GM18520 (cell line): ENCODE measurements at regions not wholly inside any gene's neighbourhood (a gene's known extent, or its start where the extent isn't known, plus 50 kb on each side); places are given as distances from the start of the nearest gene placed in this dataset.

Experiments
- ATAC-seq: cut with Tn5 transposase; IDR thresholded peaks from one replicate; pipeline ENCODE4 v1.9.1; 2021; ENCODE audit not compliant: unreplicated experiment

DNA sequence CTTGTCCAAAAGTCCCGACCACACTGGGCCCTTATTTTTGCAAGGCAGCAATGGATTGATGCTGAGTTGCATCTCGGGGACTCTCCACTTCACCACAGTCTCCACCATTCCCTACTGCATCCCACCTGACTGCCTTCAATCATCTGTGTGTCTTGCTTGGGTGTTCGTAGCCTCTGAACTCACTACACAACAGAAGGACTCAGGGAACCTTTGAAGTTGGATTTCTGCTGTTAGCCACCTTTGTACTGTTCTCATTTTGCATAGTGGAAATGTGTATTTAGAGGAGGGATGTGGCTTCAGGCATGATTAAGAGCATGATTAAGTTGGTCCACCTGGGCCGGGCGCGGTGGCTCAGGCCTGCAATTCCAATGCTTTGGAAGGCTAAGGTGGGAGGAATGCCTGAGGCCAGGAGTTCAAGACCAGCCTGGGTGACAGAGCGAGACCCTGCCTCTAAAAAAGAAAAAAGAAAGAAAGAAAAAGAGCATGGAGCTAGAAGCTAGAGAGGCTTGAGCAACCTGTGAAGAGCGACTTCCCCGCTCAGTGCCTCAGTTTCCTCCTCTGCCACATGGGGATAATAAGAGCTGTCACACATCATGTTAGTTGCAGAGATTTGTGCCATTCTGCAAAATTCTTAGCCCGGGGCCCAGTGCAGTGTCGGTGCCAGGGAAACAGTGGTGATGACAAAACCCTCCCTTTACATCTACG, 121.3 kb upstream of the PTPN1 start:
- ATAC-seq, result no peak

DNA sequence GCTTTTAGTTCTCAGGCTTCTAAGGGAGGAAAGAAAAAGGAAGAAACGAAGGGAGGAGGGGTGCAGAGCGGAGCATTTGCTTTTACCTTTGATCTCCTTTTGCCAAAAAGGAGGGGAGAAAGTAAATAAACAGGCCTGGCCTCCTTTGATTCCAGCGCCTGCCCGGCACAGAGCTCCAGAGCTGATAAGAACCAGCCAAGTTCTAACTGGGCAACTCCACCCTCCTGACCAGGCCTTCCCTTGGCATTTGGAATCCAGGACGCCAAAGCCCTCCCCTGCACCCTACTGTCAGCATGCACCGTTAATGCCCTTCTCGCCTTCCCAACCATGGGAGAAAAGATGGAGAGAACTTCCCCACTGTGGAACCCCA, 120.8 kb upstream of the PTPN1 start:
- ATAC-seq, result no peak

DNA sequence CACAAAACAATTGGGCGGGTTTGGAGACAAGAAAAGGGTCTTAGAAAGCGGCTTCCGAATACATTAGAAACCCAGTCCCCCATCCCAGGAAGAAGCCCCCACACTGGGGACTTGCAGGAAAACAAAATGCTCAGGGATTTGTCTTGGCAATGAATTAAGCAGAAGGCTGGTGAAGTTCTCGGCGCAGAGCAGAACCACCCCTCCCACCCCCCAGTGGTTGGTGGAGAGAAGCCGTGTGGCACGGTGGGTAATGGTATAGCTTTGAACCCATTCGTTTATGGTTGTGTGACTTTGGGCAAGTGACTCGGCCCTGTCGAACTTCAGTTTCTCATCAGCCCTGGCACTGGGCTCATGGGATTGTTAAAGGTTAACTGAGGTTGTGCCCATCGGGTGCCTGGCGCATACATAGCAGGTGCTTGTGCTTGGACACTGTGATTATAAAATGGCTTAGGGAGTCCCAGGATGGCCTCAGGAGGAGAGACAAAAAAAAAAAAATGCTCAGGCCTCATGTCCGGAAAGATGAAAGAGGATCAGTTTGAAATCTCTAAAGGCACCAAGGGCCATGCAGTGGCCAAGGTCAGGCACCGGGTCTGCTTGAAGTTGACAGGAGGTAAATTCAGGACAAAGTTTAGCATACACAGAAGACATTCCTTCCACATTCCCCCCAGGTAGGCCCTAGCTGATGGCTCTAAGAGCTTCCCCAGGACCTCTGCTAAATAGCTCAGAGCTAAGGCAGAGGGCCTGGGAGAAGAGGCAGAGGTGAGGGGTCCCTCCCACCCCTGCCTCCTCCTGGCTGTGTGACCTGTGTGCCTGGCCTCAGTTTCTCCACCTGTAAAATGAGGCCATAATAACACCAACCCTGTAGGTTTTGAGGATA, 120.1 kb upstream of the PTPN1 start:
- ATAC-seq, result no peak

DNA sequence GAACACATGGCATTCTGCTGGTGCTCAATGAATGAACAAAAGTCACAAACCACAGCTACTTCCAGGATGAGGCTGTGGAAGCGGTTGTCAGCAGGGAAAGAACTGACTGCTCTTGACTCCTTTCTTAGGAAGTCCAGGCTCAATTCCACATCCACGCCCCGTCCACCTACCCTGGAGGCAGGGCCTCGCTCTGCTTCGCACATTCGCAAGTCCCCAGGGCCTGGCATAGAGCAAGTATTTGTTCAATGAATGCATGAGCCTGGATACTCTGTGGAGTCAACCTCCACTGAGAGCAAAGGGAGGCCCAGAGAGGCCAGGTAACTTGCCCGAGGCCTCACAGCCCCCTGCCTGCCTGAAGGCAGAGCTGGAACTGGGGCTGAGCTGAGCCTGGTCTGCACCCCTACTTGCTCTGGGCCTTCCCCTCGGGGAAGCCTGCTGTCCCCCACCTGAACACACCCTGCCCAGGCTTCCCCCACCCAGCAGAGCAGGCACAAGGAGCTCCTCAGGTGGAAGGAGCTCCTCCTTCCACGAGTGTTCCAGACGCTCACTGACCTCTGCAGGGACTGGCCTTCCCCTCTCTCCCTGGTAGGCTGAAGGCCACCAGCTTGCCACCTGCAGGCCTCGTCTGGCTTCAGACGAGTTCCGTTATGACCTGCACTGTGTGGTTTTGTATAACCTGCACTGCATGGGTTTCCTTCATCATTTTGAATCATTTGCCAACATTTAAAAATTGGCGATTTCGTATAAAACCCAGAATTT, 119.3 kb upstream of the PTPN1 start:
- no peak for ATAC-seq

DNA sequence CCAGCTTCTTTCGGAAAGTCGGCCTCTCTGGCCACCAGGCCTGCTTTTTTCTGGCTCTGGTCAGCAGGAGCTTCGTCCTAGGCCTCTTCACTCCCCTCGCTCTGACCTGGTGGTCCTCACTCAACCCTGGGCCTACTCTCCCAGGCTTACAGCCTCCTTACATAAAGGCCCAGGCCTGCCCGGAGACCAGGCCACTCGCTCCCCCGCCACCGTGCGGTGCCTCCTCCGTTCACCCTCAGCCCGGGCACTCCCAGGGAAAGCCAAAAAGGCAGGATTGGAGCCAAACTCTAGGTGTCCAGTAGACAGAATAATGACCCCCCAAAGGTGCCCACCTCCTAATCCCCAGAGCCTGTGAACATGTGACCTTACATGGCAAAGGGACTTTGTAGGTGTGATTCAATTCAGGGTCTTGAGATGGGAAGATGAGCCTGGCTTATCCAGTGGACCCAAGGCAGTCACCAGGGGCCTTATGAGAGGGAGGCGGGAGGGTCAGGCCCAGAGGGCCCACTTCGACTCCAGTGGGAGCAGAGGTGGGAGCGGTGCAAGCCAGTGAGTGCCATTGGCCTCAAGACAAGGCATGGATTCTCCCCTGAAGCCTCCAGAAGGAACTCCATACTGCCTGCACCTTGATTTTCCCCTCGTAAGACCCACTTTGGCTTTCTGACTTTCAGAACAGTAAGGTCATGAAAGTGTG, 118.6 kb upstream of the PTPN1 start:
- no peak for ATAC-seq

DNA sequence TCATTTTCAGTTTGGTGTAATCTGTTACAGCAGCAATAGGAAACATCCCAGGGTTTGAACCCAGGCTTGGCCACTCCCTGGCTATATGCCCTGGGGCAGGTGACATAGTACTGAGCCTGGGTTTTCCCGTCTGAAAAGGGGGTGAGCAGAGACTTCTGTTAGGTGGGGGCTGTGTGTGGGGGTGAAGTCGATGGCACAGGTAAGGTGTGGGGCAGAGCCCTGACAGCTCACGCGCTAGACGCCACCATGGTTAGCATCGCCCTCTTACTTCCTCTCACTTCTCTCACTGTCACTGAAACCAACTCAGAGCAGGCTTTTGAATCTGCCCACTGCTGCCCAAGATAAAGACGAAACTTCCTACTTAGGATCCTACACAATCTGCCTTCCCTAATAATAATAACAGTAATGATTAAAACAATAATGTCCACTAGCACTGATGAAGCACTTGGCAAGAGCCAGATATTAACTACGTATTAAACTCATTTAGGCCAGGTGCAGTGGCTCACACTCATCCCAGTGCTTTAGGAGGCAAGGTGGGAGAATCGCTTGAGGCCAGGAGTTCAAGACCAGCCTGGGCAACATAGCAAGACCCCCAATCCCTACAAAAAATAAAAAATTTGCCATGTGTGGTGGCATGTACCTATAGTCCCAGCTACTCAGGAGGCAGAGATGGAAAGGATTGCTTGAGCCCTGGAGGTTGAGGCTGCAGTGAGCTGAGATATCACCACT, 117.9 kb upstream of the PTPN1 start:
- no peak for ATAC-seq

DNA sequence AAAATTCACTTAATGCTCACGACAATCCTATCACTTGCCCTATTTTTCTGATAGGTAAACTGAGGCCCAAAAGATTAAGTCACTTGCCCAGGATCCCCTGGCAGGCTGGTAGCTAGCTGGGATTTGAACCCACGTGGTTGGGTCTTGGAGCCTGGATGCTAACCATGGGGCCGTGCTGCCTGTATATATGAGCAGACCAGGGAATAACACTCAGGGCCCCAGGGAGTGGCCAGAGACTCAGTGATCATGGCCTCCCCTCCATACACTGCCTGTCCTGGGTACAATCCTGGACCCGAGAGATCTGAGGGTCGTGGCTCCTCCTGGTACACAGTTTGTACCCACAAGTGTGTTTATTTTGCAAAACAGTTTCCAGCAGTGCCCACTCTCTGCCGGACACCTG, 116.9 kb upstream of the PTPN1 start:
- no peak for ATAC-seq

DNA sequence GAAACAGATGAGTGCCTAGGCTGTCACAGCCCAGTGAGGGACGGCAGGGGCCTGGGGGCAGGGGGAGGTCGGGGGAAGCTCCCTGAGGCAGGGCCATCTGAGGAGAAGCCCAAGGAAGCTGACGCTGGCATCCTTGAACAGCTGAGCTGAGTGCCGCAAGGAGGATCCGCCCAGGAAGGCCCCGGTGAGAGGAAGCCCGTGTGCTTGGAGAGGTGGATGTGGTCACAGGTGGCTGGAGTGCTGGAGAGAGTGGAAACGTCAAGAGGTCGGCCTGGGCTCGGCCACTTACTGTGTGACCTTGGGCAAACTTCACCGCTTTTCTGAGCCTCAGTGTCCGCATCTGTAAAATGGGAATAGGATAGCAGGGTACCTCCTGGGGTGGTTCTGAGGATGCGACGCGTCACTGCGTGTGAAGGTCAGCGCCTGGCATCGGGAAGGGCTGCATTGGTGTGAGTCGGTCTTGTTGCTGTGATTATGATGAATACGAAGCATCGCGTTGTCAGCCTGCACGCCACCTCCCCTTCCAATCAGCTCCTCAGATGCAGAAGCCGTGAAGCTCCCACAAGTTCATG, 116.1 kb upstream of the PTPN1 start:
- ATAC-seq, result no peak

DNA sequence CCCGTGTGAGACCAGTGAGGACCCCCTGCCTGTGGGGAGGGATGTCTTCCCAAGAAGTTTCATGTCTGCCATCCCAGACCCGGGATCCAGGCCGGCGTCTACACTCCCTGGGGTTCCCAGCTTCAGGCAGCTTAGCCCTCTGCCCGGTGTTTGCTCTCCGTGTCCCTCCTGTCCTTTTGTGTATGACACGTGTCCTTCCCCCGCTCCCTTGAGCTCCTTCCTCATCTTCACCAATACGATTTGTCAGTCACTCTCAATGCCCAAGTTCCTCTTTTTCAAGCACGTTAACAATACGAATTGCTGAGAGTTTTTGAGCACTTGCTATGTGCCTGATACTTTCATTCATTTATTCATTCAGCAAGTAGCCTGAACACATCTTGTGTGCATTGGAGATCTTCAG, 115.6 kb upstream of the PTPN1 start:
- no peak for ATAC-seq

DNA sequence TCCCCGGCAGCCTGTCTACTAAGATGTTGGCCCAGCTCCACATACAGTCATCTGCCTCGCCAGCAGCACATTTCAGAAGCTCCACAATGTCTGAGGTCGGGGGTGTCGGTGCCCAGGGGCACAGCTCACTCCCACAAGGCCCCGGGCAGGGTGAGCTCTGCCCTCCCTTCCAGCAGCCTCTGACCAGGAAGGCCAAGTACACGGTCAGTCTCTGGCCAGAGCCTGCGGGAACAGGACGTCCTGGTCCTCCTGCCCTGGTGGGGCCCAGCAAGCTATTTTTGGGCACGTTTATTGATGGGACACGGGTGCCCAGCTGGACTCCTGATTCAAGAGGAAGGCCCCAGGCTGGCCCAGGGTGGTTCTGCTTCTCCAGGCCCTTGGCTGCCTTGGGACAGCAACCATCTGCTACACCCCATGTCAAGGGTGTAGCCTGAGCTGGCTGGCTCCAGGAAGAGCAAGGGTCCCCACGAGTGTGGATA, 114.9 kb upstream of the PTPN1 start:
- ATAC-seq, result no peak

DNA sequence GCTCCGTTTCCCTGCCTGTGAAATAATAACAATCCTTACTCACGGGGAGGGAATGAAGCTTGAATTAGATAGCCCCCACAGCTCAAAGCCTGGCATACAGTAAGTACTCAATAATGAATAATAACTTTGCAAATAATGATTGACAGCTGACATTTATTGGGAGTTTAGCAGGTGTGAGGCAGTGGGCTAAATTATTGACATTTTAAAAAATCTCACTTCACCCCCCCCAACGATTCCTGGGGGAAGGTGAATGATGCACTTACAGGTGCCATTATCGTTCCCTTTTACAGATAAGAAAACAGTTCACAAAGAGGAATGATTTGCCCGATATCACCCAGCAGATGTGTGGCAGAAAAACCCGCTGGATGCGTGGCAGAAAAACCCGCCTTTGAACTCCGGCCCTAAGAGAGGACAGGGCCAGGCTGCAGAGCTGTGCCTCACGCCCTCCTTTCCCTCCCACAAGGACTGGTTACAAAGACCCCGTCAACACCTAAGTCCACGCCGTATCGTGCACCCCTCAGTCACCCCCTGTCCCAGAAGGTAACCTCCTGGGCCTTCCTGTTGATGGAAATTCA, 114.2 kb upstream of the PTPN1 start:
- no peak for ATAC-seq

DNA sequence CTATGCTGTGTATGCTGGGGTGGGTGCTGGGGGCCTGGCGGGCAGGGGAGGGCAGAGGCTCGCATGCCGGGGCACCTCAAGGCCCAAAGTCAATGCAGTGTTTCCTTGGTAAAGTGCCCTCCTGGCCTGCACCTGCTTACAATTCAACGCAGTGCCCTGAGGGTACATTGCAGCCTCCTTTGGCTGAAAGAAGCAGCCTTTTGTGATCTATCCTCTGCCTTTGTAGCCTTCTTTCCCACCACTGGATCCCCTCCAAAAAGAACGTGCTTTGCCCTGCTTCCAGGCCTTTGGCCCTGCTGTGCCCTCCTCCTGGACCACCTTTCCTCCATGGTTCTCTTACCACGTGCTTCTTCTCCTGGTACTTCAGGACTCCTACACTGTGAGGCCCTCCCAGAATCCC, 113.6 kb upstream of the PTPN1 start:
- no peak for ATAC-seq

DNA sequence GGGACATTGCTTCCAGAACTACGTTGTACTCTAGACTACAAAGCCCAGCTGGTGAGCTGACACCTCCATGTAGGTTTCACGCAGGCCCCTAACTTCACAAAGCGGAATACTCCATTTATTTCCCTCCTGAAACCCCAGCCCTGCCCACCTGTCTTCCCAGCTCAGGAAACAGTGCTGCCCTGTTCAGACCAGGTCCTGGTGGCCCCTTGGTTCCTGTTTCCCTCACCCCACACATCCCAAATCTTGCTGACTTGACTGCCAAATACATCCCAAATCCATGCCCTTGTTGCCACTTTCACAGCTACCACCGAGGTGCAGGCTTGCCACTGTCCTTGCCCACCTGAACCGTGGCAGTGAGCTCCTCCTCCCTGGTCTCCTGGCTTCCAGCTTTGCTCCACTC, 113.1 kb upstream of the PTPN1 start:
- ATAC-seq, result no peak

DNA sequence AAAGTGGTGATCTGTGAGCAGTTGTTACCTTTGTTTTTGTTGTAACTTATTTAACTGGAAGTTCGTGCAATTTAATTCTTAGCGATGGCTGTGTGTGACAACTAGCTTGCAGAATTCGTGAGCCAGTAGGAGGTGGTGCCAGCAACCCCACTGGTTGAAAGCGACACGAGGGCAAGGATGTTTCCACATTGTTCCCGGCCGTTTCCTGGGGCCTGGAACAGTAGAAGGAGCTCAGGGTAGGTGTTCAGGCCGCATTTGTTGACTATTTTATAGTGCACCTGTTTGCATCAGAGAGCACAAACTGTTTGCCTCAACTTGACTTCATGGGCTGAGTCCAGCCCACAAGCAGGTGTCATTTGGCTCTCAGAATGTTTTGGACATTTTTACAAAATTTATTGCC, 112.1 kb upstream of the PTPN1 start:
- ATAC-seq, result no peak

DNA sequence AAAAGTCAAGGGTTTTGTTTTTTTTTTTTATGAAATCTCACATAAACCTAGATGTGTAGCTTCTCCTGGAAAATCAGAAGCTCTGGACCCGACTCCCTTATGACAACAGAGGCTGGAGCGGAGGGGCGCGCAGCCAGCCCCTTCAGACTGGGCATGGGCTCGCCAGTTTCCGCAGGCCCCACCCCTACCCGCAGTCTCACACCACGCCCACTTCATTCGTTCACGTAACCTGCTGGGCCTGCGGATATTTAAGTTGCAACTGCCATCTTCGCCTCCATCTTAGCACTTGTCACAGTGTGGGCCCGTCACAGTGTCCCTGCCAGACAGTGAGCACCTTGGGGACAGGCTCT, 111.7 kb upstream of the PTPN1 start:
- no peak for ATAC-seq

DNA sequence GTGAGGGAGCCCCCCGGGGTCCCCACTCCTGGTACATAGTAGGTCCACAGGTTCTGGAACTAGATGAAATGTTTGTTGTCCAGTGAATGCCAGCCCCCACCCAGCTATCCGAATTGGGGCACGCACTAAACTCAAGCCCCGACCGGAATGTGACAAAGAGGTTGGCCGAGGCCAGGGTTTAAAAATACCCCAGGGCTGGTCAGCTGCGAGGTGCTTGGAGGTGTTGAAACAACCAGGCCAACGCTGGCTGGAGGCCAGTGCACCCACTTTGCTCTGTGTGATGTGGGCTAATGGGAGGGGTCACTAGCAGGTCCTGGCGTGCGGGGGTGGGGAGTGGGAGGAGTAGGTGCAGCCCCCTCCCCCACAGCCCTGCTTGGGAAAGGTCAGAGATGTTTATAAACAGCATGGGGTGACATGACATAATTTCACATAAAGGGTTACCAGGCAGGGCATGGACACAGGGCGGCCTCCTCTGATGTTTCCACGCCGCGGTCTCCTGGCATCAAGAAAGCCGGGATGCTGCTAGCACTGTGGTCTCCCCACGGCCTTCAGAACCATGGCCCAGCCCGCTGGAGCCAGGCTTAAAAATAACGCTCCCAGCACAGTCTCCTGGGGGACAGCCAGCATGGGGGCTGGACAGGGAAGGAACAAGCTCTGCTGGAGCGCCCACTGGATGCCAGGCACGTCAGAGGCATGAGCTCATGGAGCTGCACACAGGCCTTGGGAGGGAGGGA, 111.2 kb upstream of the PTPN1 start:
- ATAC-seq, result no peak

DNA sequence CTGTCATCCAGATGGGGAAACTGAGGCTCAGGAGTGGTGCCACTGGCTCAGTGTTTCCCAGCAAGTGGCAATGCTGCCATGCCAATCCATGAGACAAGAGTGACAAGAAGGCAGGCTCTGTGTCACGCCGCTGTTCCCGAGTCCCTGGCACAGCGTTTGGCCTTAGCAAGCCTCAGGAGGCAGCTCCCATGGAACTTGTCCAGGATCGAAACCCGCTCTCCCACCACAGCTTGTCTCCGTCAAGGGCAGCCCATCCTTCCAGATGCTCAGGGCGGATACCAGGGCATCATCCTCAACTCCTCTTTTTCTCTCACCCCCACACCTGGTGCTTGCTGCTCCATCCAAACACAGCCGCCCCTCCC, 110.6 kb upstream of the PTPN1 start:
- no peak for ATAC-seq

DNA sequence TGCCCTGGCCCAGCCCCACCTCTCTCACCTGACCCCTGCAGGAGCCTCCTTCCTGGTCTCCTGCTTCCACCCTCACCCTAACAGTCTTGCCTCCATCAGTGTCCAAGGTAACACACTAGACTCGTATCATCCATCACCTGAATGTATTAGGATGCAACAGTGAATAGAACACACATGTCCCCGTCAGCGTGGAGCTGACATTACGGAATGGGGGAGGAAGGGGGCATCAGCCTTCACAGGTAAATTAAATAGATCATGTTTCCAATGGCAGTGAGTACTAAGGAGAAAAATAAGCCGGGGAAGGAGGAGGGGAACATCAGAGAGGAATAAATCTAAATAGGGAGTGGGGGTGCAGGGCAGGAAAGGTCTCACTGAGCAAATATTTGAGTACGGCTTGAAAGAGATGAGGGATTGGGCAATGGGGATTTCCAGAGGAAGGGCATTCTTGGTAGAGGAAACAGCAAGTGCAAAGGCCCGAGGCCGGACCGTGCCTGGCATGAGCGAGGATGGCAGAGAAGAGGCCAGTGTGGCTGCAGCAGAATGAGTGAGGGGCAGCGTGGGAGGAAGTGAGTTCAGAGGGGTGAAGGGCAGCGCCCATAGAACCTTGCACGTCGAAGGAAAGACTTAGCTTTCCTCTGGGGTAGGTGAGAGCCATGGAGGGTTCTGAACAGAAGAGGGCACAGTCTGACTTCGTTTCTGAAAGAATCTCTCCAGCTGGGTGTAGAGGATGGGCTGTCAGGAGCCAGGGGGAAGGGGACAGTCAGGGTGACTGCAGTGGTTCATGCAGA, 110.1 kb upstream of the PTPN1 start:
- ATAC-seq, result no peak
